Progenitor cell of endocrine pancreas (in vitro differentiated cells): ENCODE measurements at regions not wholly inside any gene's neighbourhood (a gene's known extent, or its start where the extent isn't known, plus 50 kb on each side); places are given as distances from the start of the nearest gene placed in this dataset.

Source experiments
- DNase-seq: peaks from one replicate; pipeline ENCODE4 v3.0.0; 2021; ENCODE audit warnings: low spot score; ENCODE audit not compliant: unreplicated experiment
- H3K27ac Mint-ChIP-seq: 2 replicates; pipeline ENCODE4 v1.8.0; 2021; ENCODE audit warnings: mild to moderate bottlenecking, moderate library complexity, mixed read lengths
- H3K27me3 Mint-ChIP-seq: 2 replicates; pipeline ENCODE4 v1.8.0; 2021; ENCODE audit warnings: mixed read lengths
- H3K36me3 Mint-ChIP-seq: 2 replicates; pipeline ENCODE4 v1.8.0; 2022; ENCODE audit warnings: mixed read lengths; ENCODE audit not compliant: insufficient read depth
- H3K4me1 Mint-ChIP-seq: 2 replicates; pipeline ENCODE4 v1.8.0; 2021; ENCODE audit warnings: low read depth, mixed read lengths
- H3K4me3 Mint-ChIP-seq: 2 replicates; pipeline ENCODE4 v1.8.0; 2021; ENCODE audit warnings: low read depth, mild to moderate bottlenecking, moderate library complexity, mixed read lengths
- H3K9me3 Mint-ChIP-seq: 2 replicates; pipeline ENCODE4 v1.8.0; 2021; ENCODE audit warnings: low read depth, mixed read lengths
- CTCF ChIP-seq: fragments of 200-600 bp; sonication (generic); IDR thresholded peaks from one replicate; pipeline ENCODE4 v1.5.0; 2021; ENCODE audit warnings: antibody characterized with exemption, mild to moderate bottlenecking; ENCODE audit not compliant: unreplicated experiment

- Mint-ChIP-seq H3K27me3 (no peaks in the 10 kb centered on the region), H3K9me3 (no peaks in the 10 kb centered on the region), H3K27ac (no peak overlapping the region), H3K4me1 (peaks cover 12% of the 10 kb centered on the region), H3K36me3 (no peaks in the 10 kb centered on the region), H3K4me3 (no peak overlapping the region)
- no peak for TF ChIP-seq CTCF
- no peak for DNase-seq
Measured at GRCh38 chr13:100941377-100942368, 267.1 kb upstream of the TMTC4 start.

GRCh38 chr13:100940658-100941057 lies 266.1 kb upstream of the TMTC4 start:
- peaks cover 17% of the 10 kb centered on the region for H3K4me1 Mint-ChIP-seq
- no peak overlapping the region for H3K27ac Mint-ChIP-seq
- H3K27me3 Mint-ChIP-seq = no peaks in the 10 kb centered on the region
- no peak for TF ChIP-seq CTCF
- no peak for DNase-seq
- no peak overlapping the region for H3K4me3 Mint-ChIP-seq
- no peaks in the 10 kb centered on the region for H3K36me3 Mint-ChIP-seq
- no peaks in the 10 kb centered on the region for H3K9me3 Mint-ChIP-seq

- Mint-ChIP-seq H3K9me3 (no peaks in the 10 kb centered on the region), H3K4me3 (no peak overlapping the region), H3K4me1 (peaks cover 5% of the 10 kb centered on the region), H3K27ac (no peak overlapping the region), H3K36me3 (no peaks in the 10 kb centered on the region), H3K27me3 (no peaks in the 10 kb centered on the region)
- DNase-seq = no peak
- no peak for TF ChIP-seq CTCF
Measured at GRCh38 chr13:100933841-100934240, 259.2 kb upstream of the TMTC4 start.

- no peak for TF ChIP-seq CTCF
- Mint-ChIP-seq H3K4me1 (no peaks in the 10 kb centered on the region), H3K27me3 (no peaks in the 10 kb centered on the region), H3K27ac (no peak overlapping the region), H3K36me3 (no peaks in the 10 kb centered on the region), H3K9me3 (no peaks in the 10 kb centered on the region), H3K4me3 (no peak overlapping the region)
- no peak for DNase-seq
Measured at GRCh38 chr13:100922599-100922998, 248.0 kb upstream of the TMTC4 start.

GRCh38 chr13:100921139-100921538 lies 246.5 kb upstream of the TMTC4 start:
- Mint-ChIP-seq H3K27me3 (no peaks in the 10 kb centered on the region), H3K9me3 (no peaks in the 10 kb centered on the region), H3K36me3 (no peaks in the 10 kb centered on the region), H3K4me3 (no peak overlapping the region), H3K4me1 (no peaks in the 10 kb centered on the region), H3K27ac (no peak overlapping the region)
- TF ChIP-seq CTCF = no peak
- DNase-seq = no peak
